A673 (cell line): ENCODE measurements at regions not wholly inside any gene's neighbourhood (a gene's known extent, or its start where the extent isn't known, plus 50 kb on each side); places are given as distances from the start of the nearest gene placed in this dataset.

ENCODE experiments used
- EZH2 ChIP-seq: fragments of 200-600 bp; sonication (generic); IDR thresholded peaks from 2 replicates; pipeline ENCODE4 v1.6.1; 2017; ENCODE audit warnings: borderline replicate concordance, low read depth, mild to moderate bottlenecking, mixed read lengths, antibody characterized with exemption, low read length; ENCODE audit not compliant: poor library complexity, severe bottlenecking
- TF ChIP-seq, protein P1 (sequence below): fragments of 300-800, 200-600 bp; sonication (generic); conservative IDR thresholded peaks from 2 replicates; pipeline ENCODE4 v1.5.1; 2017; ENCODE audit warnings: low read depth, mild to moderate bottlenecking, antibody characterized with exemption, low read length, moderate library complexity, mixed read lengths

DNA sequence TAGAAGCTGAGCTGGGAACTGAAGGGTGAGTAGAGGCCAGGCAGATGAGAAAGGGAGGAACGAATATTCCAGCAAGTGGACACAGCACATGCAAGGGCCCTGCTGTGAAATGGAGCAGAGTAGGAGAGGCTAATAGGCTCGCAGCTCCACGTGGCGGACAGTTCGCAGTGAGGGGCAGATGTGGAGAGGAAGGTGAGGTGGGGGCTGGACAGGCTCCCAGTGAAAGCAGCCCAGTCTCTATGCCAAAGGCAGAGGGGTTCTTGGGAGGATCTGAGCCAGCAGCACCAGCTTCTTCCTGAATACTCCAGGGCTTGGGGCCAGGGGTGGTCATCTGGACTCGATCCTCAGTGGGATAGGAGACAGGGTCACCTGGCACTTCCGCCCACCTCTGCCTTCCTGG is 81.0 kb downstream of the CEBPB start:
- TF ChIP-seq, protein P1, sequence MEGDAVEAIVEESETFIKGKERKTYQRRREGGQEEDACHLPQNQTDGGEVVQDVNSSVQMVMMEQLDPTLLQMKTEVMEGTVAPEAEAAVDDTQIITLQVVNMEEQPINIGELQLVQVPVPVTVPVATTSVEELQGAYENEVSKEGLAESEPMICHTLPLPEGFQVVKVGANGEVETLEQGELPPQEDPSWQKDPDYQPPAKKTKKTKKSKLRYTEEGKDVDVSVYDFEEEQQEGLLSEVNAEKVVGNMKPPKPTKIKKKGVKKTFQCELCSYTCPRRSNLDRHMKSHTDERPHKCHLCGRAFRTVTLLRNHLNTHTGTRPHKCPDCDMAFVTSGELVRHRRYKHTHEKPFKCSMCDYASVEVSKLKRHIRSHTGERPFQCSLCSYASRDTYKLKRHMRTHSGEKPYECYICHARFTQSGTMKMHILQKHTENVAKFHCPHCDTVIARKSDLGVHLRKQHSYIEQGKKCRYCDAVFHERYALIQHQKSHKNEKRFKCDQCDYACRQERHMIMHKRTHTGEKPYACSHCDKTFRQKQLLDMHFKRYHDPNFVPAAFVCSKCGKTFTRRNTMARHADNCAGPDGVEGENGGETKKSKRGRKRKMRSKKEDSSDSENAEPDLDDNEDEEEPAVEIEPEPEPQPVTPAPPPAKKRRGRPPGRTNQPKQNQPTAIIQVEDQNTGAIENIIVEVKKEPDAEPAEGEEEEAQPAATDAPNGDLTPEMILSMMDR, result no peak
- TF ChIP-seq EZH2, result no peak
